GM12878 (cell line): ENCODE measurements at regions not wholly inside any gene's neighbourhood (a gene's known extent, or its start where the extent isn't known, plus 50 kb on each side); places are given as distances from the start of the nearest gene placed in this dataset.

Source experiments
- CBFB ChIP-seq: IDR thresholded peaks from 2 replicates; pipeline ENCODE4 v1.6.1; 2016; ENCODE audit warnings: antibody characterized with exemption, low read depth
- CHD2 ChIP-seq: IDR thresholded peaks from 2 replicates; pipeline ENCODE4 v1.6.1; 2011; ENCODE audit warnings: low read depth, low read length, improper control_type of control experiment, borderline replicate concordance
- CREB1 ChIP-seq: IDR thresholded peaks from 2 replicates; pipeline ENCODE4 v1.6.1; 2012; ENCODE audit warnings: low read depth, mild to moderate bottlenecking, inconsistent platforms
- CTCF ChIP-seq, 3 experiments: IDR thresholded peaks in 2 of 3; conservative IDR thresholded peaks in 1 of 3; 2 replicates each; pipeline ENCODE4 v1.5.1; 2011; ENCODE audit warnings: low read depth in 3 of 3, low read length in 3 of 3, mild to moderate bottlenecking in 3 of 3, control low read depth in 2 of 3, moderate library complexity in 2 of 3, inconsistent platforms in 1 of 3, mixed read lengths in 1 of 3; ENCODE audit not compliant: control insufficient read depth in 2 of 3, insufficient read depth in 1 of 3; ENCODE audit errors: extremely low read depth in 1 of 3
- EZH2 ChIP-seq: IDR thresholded peaks from 2 replicates; pipeline ENCODE4 v1.6.1; 2012; ENCODE audit warnings: low read depth, mild to moderate bottlenecking, control low read depth, inconsistent platforms, low read length, borderline replicate concordance; ENCODE audit not compliant: control insufficient read depth
- POLR2A ChIP-seq: IDR thresholded peaks from 2 replicates; pipeline ENCODE4 v1.6.1; 2011; ENCODE audit warnings: low read depth, mild to moderate bottlenecking, low read length
- STAT3 ChIP-seq: IDR thresholded peaks from 2 replicates; pipeline ENCODE4 v1.6.1; 2011; ENCODE audit warnings: low read depth, low read length, improper control_type of control experiment
- TARDBP ChIP-seq: IDR thresholded peaks from 2 replicates; pipeline ENCODE4 v1.6.1; 2016; ENCODE audit warnings: borderline replicate concordance

GRCh38 chr4:24060932-24061331 is 171.1 kb upstream of the PPARGC1A start:
- no peak for TF ChIP-seq TARDBP
- no peak for TF ChIP-seq CREB1
- TF ChIP-seq CTCF (IDR thresholded peaks at IDR 0.05 in 2 of 3, conservative IDR thresholded peaks at IDR 0.05 in 1 of 3; ENCODE audit: control insufficient read depth in 2 of 3, extremely low read depth in 1 of 3, insufficient read depth in 1 of 3, low read depth in 3 of 3, low read length in 3 of 3), result no peak
- no peak for TF ChIP-seq POLR2A
- no peak for TF ChIP-seq CHD2
- no peak for TF ChIP-seq STAT3
- no peak for TF ChIP-seq CBFB
- no peak for TF ChIP-seq EZH2
